ELF-1 (cell line): ENCODE measurements at regions not wholly inside any gene's neighbourhood (a gene's known extent, or its start where the extent isn't known, plus 50 kb on each side); places are given as distances from the start of the nearest gene placed in this dataset.

Experiments
- DNase-seq: peaks from one replicate; pipeline ENCODE4 v3.0.0-alpha.2; 2016; ENCODE audit warnings: low read depth, low spot score

GRCh38 chr3:30354972-30355371, 251.4 kb upstream of the TGFBR2 start:
- no peak for DNase-seq

GRCh38 chr3:30355622-30356021, 250.8 kb upstream of the TGFBR2 start:
- DNase-seq, result no peak

- no peak for DNase-seq
Observed at GRCh38 chr3:30356866-30357753, 249.3 kb upstream of the TGFBR2 start.

DNA sequence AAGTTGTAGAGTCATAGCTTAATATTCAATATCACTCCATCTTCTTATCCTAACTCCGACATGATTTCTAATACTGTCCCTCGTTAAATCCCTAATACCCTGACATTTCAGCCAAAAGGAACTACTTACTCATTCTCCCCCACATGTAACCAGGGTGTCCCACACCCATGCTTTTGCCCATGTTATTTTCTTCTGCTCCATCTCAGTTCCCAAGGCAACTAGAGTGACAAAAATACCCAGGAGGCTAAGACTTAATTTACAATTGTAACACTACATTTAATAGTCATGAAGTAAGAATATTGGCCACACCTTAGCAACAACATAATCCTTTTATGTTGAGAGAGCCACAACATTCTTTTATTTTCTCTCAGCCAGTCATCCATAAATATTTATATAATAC, 248.5 kb upstream of the TGFBR2 start:
- no peak for DNase-seq

DNA sequence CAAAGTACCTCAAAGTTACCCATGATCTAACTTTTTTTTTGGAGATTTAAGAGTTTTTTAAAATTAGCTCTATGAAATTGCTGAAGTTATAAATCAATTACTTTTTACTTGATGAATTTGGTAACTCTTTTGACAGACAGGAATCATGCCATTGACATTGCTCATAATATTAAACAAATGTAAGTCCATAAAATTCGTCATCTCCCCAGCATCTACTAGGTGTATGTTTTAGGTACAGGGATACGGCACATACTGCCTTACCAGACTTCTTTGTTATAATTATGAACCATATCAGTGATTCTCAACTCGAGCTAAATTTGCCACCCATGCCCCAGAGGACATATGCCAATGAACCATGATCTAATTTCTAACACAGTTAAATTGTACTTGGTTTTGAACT, 247.5 kb upstream of the TGFBR2 start:
- no peak for DNase-seq

DNA sequence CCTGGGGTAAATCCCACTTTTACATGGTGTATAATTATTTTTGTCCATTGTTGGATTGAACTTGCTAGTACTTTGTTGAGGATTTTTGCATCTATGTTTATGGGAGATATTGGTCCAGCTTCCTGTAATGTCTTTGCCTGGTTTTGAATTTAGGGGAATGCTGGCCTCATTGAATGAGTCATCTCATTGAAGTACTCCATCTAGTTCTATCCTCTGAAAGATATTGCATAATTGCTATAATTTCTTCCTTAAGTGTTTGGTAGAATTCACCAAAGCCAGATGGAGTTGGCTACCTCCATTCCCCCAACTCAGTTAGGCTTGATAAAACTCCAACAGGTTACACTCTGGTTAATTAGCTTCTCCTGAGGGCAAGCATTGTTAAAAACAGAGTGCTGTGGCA, 237.4 kb upstream of the TGFBR2 start:
- no peak for DNase-seq

GRCh38 chr3:30370681-30371271, 235.6 kb upstream of the TGFBR2 start:
- DNase-seq, result no peak

GRCh38 chr3:30372837-30373236, 233.6 kb upstream of the TGFBR2 start:
- no peak for DNase-seq

- DNase-seq, result no peak
Observed at GRCh38 chr3:30384546-30385072, 221.8 kb upstream of the TGFBR2 start.

DNA sequence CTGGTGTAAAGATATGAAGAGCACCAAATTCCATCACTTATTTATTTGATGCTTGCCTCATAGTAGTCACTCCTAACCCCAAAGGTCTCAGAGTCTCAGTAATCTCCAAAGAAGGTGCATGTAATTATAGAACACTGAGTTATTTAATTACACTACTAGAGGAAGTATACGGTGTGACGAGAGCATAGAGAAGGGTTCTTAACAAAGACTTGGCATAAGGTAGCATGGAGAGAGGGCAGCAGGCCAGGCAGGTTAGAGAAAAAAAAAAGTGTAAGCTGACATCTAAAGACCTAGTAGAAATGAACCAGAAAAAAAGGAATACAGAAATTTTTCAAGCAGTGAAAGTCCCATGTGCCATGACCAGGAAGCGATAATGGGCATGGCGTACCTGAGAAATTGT, 213.3 kb upstream of the TGFBR2 start:
- DNase-seq, result no peak

- DNase-seq, result no peak
Observed at GRCh38 chr3:30397030-30397429, 209.4 kb upstream of the TGFBR2 start.

- no peak for DNase-seq
Observed at GRCh38 chr3:30399394-30400181, 206.8 kb upstream of the TGFBR2 start.

DNA sequence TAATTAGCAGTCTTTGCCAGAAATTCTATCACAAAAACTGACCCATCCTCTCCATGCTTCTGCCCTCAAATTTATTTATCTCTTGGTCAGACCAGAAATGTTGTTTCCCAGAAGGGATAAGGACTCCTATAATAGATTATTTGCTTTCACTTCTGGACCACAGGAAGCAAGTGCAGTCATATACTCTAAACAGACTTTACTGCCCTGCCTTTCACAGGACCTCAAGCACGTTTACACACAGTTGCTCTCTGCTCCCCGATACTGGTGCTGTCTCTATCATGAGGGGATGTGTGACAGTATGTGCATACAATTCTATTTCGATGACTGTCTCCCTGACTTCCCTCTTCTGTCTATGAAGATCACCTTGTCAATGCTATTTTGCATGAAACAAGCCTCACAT, 205.5 kb upstream of the TGFBR2 start:
- DNase-seq, result no peak

GRCh38 chr3:30401971-30402370, 204.4 kb upstream of the TGFBR2 start:
- DNase-seq, result no peak

DNA sequence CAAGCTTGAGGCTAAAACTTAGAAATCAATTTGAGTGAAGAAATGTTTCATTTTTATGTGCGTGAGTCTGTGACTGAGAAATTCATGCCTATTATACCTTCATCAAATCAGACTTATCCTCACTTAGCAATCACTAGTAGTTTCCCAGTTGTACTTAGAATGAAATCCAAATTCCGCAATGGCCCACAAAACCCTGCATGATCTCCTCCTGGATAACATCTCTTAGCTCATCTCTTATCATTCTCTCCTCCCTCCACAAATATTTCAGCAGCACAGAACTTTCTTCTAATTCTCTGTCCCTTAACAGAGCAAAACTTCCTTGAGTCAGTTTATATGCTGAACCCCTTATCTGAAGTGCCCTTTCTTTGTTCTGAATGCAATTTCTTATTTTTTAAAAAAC, 198.8 kb upstream of the TGFBR2 start:
- no peak for DNase-seq

DNA sequence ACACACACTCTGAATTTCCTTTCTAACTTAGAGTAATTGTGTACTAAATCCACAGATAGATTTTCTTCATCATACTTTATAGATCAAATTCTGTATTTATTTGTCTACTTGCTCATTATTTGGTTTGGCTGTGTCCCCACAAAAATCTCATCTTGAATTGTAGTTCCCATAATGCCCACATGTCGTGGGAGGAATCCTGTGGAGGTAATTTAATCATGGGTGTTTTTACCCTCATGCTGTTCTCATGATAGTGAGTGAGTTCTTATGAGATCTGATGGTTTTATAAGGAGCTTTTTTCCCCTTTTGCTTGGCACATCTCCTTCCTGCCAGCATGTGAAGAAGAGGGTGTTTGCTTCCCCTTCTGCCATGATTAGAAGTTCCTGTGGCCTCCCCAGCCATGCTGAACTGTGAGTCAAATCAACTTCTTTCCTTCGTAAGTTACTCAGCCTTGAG, 198.3 kb upstream of the TGFBR2 start:
- DNase-seq, result no peak

GRCh38 chr3:30418443-30418842, 188.0 kb upstream of the TGFBR2 start:
- DNase-seq, result no peak

DNA sequence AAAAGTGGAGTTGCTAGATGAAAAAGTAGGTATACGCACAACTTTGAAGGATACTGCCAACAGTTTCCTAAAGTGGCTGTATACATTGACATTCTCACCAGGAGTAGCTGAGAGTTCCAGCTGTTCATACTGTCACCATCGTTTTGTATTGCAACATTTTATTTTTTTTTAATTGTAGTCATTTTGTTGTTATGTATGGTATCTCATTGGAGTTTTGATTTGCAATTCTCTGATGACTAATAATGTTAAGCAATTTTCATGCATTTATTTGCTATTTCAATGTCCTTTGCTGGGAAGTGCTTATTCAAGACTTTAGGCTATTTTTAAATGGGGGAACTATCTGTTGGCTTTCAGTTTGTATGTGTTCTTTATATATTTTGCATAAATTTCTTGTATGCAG, 185.1 kb upstream of the TGFBR2 start:
- no peak for DNase-seq

DNA sequence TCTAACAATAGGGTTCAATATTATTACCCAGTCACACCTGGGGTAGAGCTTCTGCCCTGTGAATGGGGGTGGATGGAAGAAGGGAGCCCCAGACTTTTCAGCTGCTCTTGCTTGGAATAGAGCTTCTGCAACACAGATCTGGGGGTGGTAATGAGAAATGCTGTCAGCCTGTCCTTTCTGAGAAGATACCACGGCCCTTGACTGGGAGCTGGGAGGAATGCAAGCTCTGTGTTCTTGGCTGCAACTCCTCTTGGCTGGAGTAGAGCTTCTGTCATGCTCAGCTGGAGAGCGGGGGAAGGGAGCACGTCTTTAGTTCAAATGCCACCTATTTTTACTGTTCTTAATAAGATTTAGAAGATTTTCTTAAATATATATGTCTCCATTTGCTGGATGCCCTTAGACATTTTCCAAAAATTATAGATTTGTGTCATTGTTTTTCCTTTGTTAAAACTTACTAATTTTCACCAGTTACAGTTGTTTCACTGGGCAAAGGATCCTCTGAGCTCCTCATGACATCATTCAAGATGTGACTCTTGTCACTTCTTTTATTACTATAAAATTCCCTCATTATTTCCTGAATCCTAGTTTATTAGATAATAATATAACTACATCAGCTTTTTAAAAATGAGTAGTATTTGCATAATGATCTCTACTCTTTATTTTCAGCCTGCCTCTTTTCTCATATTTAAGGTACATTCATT, 180.0 kb upstream of the TGFBR2 start:
- DNase-seq, result peak; percentile 6

DNA sequence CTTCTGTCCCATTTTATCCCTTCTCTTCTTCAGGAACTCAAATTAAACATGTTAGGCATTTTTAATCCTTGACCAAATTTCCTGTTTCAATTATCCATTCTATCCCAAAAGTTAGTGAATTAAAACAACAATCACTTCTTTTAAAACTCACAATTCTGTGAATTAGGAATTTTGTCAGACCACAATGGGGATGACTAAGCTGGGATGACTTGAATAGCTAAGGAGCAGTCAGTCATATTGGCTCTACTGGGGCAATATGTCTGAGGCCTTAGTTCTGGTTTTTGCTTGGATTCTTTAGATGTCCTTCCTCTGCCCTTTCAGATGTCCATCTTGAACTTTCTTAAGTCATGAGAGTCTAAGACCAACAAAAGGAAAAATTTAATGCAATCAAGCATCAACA, 178.2 kb upstream of the TGFBR2 start:
- DNase-seq, result no peak

- DNase-seq, result no peak
Observed at GRCh38 chr3:30435861-30436331, 170.5 kb upstream of the TGFBR2 start.
